Esophagus muscularis mucosa (tissue), 4 donors: ENCODE measurements at regions not wholly inside any gene's neighbourhood (a gene's known extent, or its start where the extent isn't known, plus 50 kb on each side); places are given as distances from the start of the nearest gene placed in this dataset.
A peak's percentile ranks its signal among the peaks of the same experiment; 100 is the strongest.

ENCODE experiments used
- DNase-seq: peaks from one replicate; pipeline ENCODE4 v3.0.0-alpha.2; 2017; ENCODE audit errors: extremely low spot score
- H3K27ac ChIP-seq, 4 donors: fragments of 200-600 bp; sonication (generic); replicated peaks in 1 of 4; 1 replicate in 3 of 4; 2 replicates in 1 of 4; pipeline ENCODE4 v1.5.1; 2016 to 2019; ENCODE audit warnings: mild to moderate bottlenecking in 1 of 4
- H3K27me3 ChIP-seq, 4 donors: fragments of 200-600 bp; sonication (generic); one replicate each; pipeline versions ENCODE4 v1.5.1 to v1.6.0; 2016 to 2019
- H3K36me3 ChIP-seq, 4 donors: fragments of 200-600 bp; sonication (generic); one replicate each; pipeline ENCODE4 v1.5.1; 2016 to 2019
- H3K4me1 ChIP-seq, 4 donors: fragments of 200-600 bp; sonication (generic); one replicate each; pipeline ENCODE4 v1.5.1; 2016 to 2019
- H3K4me3 ChIP-seq, 4 donors: fragments of 200-600 bp; sonication (generic); 1 replicate in 2 of 4; 2 replicates in 2 of 4; pipeline ENCODE4 v1.5.1; 2016 to 2019; ENCODE audit warnings: mild to moderate bottlenecking in 4 of 4, moderate library complexity in 1 of 4
- H3K9me3 ChIP-seq, 4 donors: fragments of 200-600 bp; sonication (generic); 1 replicate in 3 of 4; 2 replicates in 1 of 4; pipeline ENCODE4 v1.5.1; 2016 to 2019
- EP300 ChIP-seq: sonication (generic); formaldehyde crosslinking; IDR thresholded peaks from one replicate; pipeline ENCODE4 v1.6.1; 2017; ENCODE audit warnings: antibody characterized with exemption
- POLR2A ChIP-seq: fragments of 450-650 bp; IDR thresholded peaks from one replicate; pipeline ENCODE4 v1.6.1; 2017; ENCODE audit warnings: antibody characterized with exemption, moderate library complexity, mild to moderate bottlenecking, low read depth
- POLR2AphosphoS5 ChIP-seq, 2 donors: sonication (generic); formaldehyde crosslinking; IDR thresholded peaks; one replicate each; pipeline ENCODE4 v1.6.1; 2017; ENCODE audit warnings: antibody characterized with exemption in 2 of 2
- WGBS: methylation state at CpG from one replicate; pipeline ENCODE4 v1.1.5; 2018; 5-methylcytosine and 5-hydroxymethylcytosine counted together
- intact Hi-C: fragments of 100-400 bp; cut with DNase I; formaldehyde crosslinking; loops from one replicate; pipeline ENCODE4 v1.15.1; 2023
- TF ChIP-seq, protein P1 (sequence below), 3 experiments: fragments of 200-600 bp in 2 of 3; fragments of 450-650 bp in 1 of 3; sonication (generic) in 2 of 3; IDR thresholded peaks; one replicate each; pipeline ENCODE4 v1.5.1; 2017 to 2019; ENCODE audit warnings: antibody characterized with exemption in 3 of 3, mild to moderate bottlenecking in 2 of 3, moderate library complexity in 1 of 3

DNA sequence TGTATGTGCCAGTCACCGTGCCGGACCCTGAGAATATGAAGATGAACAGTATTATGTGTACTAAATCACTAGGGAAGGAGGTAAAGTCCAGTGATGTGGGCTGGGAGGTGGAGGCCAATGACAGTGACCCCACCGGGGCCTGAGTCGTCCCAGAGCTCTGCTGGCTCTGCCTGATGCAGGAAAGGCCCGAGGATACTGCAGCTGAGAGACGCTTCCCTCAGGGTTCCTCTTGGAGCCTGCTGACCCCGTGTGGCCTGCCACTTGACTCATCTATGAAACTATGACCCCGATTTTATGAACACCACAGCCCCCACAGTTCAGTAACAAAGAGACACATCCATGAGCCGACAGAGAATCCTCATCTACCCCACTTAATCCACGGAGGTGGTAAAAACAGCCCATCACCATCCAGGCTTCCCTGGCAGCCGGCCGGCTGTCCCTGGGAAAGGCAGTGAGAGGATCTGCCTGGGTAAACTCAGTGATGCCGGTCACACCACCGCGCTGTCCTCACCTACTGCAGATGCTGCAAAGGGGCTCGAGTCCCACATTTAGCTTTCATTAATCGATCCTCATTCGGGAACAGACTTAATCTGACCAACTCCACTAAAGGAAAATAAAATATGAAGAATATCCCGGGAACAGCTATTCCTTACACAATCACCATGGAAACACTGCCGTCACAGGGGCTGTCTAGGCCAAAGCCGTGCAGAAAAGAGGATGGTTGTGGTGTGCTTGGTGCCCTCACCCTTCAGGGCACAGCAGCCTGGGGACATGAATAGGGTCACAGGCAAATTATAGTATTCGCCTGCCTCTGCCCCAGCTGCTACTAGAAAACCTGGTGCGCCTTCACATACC, 82.9 kb downstream of the ARRDC4 start:
- Histone ChIP-seq H3K27ac (no peak overlapping the region), H3K4me1 (no peaks in the 10 kb centered on the region), H3K4me3 (no peak overlapping the region), H3K36me3 (no peaks in the 10 kb centered on the region), H3K27me3 (no peaks in the 10 kb centered on the region), H3K9me3 (no peaks in the 10 kb centered on the region)
- DNase-seq: peak; percentile 87
- WGBS: 81% methylated on average over 23 of the region's 23 CpGs
- intact Hi-C loops: no loop called here
- no peak for TF ChIP-seq POLR2AphosphoS5 (IDR thresholded peaks at IDR 0.05)
- TF ChIP-seq EP300: no peak
- TF ChIP-seq, protein P1, sequence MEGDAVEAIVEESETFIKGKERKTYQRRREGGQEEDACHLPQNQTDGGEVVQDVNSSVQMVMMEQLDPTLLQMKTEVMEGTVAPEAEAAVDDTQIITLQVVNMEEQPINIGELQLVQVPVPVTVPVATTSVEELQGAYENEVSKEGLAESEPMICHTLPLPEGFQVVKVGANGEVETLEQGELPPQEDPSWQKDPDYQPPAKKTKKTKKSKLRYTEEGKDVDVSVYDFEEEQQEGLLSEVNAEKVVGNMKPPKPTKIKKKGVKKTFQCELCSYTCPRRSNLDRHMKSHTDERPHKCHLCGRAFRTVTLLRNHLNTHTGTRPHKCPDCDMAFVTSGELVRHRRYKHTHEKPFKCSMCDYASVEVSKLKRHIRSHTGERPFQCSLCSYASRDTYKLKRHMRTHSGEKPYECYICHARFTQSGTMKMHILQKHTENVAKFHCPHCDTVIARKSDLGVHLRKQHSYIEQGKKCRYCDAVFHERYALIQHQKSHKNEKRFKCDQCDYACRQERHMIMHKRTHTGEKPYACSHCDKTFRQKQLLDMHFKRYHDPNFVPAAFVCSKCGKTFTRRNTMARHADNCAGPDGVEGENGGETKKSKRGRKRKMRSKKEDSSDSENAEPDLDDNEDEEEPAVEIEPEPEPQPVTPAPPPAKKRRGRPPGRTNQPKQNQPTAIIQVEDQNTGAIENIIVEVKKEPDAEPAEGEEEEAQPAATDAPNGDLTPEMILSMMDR (IDR thresholded peaks at IDR 0.05): no peak
- TF ChIP-seq POLR2A: no peak

DNA sequence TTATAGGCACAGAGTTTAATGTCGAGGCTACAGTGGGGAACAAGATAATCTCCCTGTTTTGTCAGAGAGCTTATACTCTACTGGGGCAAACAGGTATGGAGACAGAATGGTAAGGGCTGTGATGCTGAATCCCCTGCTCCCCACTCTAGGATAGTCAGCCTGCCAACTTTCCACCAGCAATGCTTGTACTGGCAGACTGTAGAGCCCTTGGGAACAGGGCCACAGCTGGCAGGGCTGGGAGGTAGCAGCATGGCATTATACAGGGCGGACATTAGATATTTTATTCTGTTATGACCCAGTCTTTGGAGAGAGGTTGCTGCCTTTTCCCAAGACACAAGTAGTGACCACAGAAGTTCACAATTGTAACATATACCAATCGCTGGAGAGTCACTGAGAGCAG, 91.2 kb downstream of the ARRDC4 start:
- no peak for DNase-seq
- 87% methylated on average over 3 of the region's 3 CpGs for WGBS
- intact Hi-C loops: no loop called here
- TF ChIP-seq POLR2AphosphoS5 (IDR thresholded peaks at IDR 0.05) (no peak), EP300 (no peak), POLR2A (no peak)
- TF ChIP-seq, protein P1 (IDR thresholded peaks at IDR 0.05): no peak
- H3K9me3 ChIP-seq: peaks cover 0 to 7% (median 3%) of the 10 kb centered on the region in 4 donors
- H3K36me3 ChIP-seq: no peaks in the 10 kb centered on the region
- H3K27me3 ChIP-seq: no peaks in the 10 kb centered on the region
- no peaks in the 10 kb centered on the region for H3K4me1 ChIP-seq
- no peak overlapping the region for H3K27ac ChIP-seq
- no peak overlapping the region for H3K4me3 ChIP-seq

DNA sequence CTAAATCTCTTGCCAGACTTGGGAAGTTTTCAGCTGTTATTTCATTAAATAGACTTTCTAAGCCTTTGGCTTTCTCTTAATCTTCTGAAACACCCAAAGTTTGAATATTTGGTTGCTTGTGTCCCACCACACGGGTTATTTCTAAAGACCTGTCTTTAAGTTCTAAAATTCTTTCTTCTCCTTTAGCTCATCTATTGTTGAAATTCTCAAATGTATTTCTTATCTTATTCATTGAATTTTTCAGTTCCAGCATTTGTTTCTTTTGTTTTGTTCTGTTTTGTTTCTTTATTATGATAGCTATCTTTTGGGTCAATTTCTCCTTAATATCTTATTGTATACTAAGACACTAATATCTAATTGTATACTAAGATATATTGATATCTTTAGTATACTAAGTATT, 97.0 kb downstream of the ARRDC4 start:
- 85% methylated on average over 1 of the region's 1 CpG for WGBS
- intact Hi-C loops: no loop called here

DNA sequence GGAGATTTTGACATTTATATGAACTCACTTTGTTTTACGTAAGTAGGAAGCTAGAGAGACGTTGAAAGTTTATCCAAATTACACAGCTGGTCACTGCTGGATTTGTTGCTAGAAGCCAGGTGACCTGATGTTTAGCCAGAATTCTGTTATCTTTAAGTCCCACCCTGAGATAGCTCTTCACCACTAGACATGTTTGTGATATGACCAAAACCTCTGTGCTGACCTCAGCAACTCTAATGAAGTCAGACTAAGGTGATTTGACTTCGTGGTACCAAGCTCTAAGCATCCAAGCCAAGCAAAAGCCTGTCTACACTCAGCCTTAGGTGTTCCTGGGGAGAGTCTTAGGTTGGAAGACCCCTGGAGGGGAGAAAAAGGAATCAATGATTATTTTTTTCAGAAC, 102.4 kb downstream of the ARRDC4 start:
- intact Hi-C loops: no loop called here
- H3K27ac ChIP-seq: no peak overlapping the region
- WGBS: 74% methylated on average over 3 of the region's 3 CpGs

More for the DNA sequence above, 97.0 kb downstream of the ARRDC4 start:
- H3K4me1 ChIP-seq: no peaks in the 10 kb centered on the region
- TF ChIP-seq EP300 (no peak), POLR2AphosphoS5 (IDR thresholded peaks at IDR 0.05) (no peak), POLR2A (no peak)
- TF ChIP-seq, protein P1 (IDR thresholded peaks at IDR 0.05): no peak
- H3K9me3 ChIP-seq: peaks cover 0 to 19% (median 14%) of the 10 kb centered on the region in 4 donors
- H3K36me3 ChIP-seq: no peaks in the 10 kb centered on the region
- H3K27ac ChIP-seq: no peak overlapping the region
- no peak for DNase-seq
- H3K27me3 ChIP-seq: no peaks in the 10 kb centered on the region
- no peak overlapping the region for H3K4me3 ChIP-seq

DNA sequence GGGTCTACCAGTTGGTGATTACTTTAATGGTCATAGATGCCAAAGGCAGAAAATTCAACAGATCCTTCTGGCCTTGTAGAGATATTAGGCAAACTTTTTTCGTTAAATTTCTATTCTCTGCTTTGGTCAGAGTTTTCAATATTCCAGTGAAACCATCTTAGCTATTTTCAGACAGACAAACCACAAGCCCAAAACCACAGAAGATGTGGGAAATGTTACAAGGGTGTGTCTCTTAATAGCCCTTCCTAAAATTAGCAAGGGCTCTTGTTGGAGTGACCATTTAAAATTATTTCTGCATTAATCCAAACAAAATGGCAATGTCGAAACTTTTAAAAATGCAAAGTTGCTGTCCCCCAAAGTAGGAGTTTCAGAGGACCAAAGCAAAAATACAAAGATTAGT, 102.8 kb downstream of the ARRDC4 start:
- no peak for TF ChIP-seq POLR2AphosphoS5 (IDR thresholded peaks at IDR 0.05)
- no peak for TF ChIP-seq POLR2A
- TF ChIP-seq, protein P1 (IDR thresholded peaks at IDR 0.05): no peak
- no peak for TF ChIP-seq EP300
- 75% methylated on average over 2 of the region's 2 CpGs for whole genome bisulfite sequencing
- Histone ChIP-seq H3K4me3 (no peak overlapping the region), H3K27me3 (no peaks in the 10 kb centered on the region), H3K4me1 (no peaks in the 10 kb centered on the region), H3K27ac (no peak overlapping the region), H3K36me3 (no peaks in the 10 kb centered on the region), H3K9me3 (peaks cover 0 to 1% (median 0%) of the 10 kb centered on the region in 4 donors)
- intact Hi-C loops: no loop called here
- DNase-seq: no peak

More for the DNA sequence above, 102.4 kb downstream of the ARRDC4 start:
- Histone ChIP-seq H3K4me3 (no peak overlapping the region), H3K9me3 (peaks cover 0 to 6% (median 0%) of the 10 kb centered on the region in 4 donors), H3K36me3 (no peaks in the 10 kb centered on the region), H3K4me1 (no peaks in the 10 kb centered on the region), H3K27me3 (no peaks in the 10 kb centered on the region)
- TF ChIP-seq POLR2A (no peak), POLR2AphosphoS5 (IDR thresholded peaks at IDR 0.05) (no peak), EP300 (no peak)
- no peak for DNase-seq
